ENCODE measurements at regions not wholly inside any gene's neighbourhood (a gene's known extent, or its start where the extent isn't known, plus 50 kb on each side); places are given as distances from the start of the nearest gene placed in this dataset.
A peak's percentile ranks its signal among the peaks of the same experiment; 100 is the strongest.

DNA sequence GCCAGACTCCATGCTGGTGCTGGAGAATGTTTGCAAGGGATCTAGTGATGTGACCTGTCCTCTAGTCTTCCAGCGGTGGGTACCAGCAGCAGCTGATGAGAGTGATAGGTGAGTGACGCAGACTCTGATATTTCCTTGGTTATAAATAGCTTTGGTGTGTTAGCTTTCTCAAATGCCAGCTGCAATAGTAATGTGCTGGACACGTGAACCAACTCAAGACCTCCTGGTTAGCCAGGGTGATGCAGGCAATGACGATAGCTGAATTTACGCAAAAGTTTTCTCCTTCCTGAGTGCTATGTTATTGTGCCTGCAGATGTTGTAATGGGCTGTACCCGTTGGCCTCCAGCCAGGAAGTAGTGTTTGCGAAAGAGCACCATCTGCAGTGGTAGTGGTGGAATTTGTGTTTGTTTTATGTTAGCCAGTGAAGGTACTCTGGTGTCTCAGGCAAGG, 129.5 kb downstream of the CYSLTR2 start:
- DNase-seq (ENCODE audit: low spot score) (peak; percentile 63), ATAC-seq (peak; percentile 82), FAIRE-seq (peak; percentile 57)
- Histone ChIP-seq H3K79me2 (ENCODE audit: insufficient read depth, low read length) (no peaks in the 10 kb centered on the region), H3K9me3 (ENCODE audit: low read length) (peaks cover 25% of the 10 kb centered on the region), H3K9ac (ENCODE audit: insufficient read depth, low read depth, low read length) (no peak overlapping the region), H3K27me3 (ENCODE audit: control insufficient read depth in 1 of 2, insufficient read depth in 2 of 2, low read length in 2 of 2) (no peaks in the 10 kb centered on the region), H3K4me2 (ENCODE audit: low read depth, low read length) (peak overlapping the region; percentile 11; the same call in 1 of the 2 replicates), H3K4me1 (ENCODE audit: insufficient read depth, low read length) (peaks cover 16% of the 10 kb centered on the region; the same call in 1 of the 2 replicates), H2AFZ (ENCODE audit: low read length) (no peak overlapping the region), H3K27ac (ENCODE audit: extremely low read length, insufficient read depth, low read length) (no peak overlapping the region), H3K36me3 (replicated peaks in 1 of 2; ENCODE audit: control insufficient read depth in 1 of 2, insufficient read depth in 2 of 2, low read length in 2 of 2) (no peaks in the 10 kb centered on the region), H4K20me1 (ENCODE audit: insufficient read depth, low read length) (no peaks in the 10 kb centered on the region), H3K4me3 (replicated peaks in 1 of 3; ENCODE audit: insufficient read depth in 1 of 3, low read depth in 2 of 3, low read length in 3 of 3) (no peak overlapping the region)
- BruUV-seq (replicated peaks), result no TSS peak
- POLR2A ChIA-PET, result no interaction called here
- 19% methylated on average over 6 of the region's 7 CpGs for WGBS (ENCODE audit: low lambda C conversion rate)
- in situ Hi-C loops (cut with HindIII; ENCODE audit: extremely low pct_ligation_motif_present, low pct_unique_long_range_greater_than_20kb), result no loop called here
- CTCF ChIA-PET (ENCODE audit: low intra/inter-chr PET ratio, low total read pairs), result no interaction called here
- intact Hi-C loops (cut with micrococcal nuclease; ENCODE audit: unreplicated experiment), result no loop called here
- no peak for TF ChIP-seq ZNF431 (CRISPR knock-in tag; IDR thresholded peaks at IDR 0.05; ENCODE audit: borderline replicate concordance, low read depth)
- no peak for TF ChIP-seq TIGD3 (CRISPR knock-in tag; IDR thresholded peaks at IDR 0.05; ENCODE audit: borderline replicate concordance)
- peak; percentile 34 for TF ChIP-seq TEAD3 (CRISPR knock-in tag; optimal IDR thresholded peaks at IDR 0.05; ENCODE audit: borderline replicate concordance)
- TF ChIP-seq, protein P1, sequence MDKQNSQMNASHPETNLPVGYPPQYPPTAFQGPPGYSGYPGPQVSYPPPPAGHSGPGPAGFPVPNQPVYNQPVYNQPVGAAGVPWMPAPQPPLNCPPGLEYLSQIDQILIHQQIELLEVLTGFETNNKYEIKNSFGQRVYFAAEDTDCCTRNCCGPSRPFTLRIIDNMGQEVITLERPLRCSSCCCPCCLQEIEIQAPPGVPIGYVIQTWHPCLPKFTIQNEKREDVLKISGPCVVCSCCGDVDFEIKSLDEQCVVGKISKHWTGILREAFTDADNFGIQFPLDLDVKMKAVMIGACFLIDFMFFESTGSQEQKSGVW (CRISPR knock-in tag; IDR thresholded peaks at IDR 0.05; ENCODE audit: borderline replicate concordance), result no peak
- peak; percentile 39; the same call in 1 of the 2 replicates for TF ChIP-seq HOXA3 (CRISPR knock-in tag; IDR thresholded peaks at IDR 0.05)
- TF ChIP-seq ZNF788 (CRISPR knock-in tag; IDR thresholded peaks at IDR 0.05; ENCODE audit: borderline replicate concordance), result no peak
- TF ChIP-seq CEBPG (CRISPR knock-in tag; IDR thresholded peaks at IDR 0.05), result peak; percentile 83
- TF ChIP-seq GATAD2A (CRISPR knock-in tag; IDR thresholded peaks at IDR 0.05), result peak; percentile 50
- TF ChIP-seq SALL1 (CRISPR knock-in tag; IDR thresholded peaks at IDR 0.05), result 0 out of 2 replicates have a peak, but pooled peaks have one; percentile 24
- TF ChIP-seq ZNF777 (CRISPR knock-in tag; IDR thresholded peaks at IDR 0.05), result no peak
- TF ChIP-seq ARID5B (CRISPR knock-in tag; IDR thresholded peaks at IDR 0.05), result peak; percentile 39
- peak; percentile 86 for TF ChIP-seq CEBPB (IDR thresholded peaks at IDR 0.05; ENCODE audit: borderline replicate concordance, low read depth, low read length)
- TF ChIP-seq SOX13 (IDR thresholded peaks at IDR 0.05), result no peak
- peak in 1 of 2 experiments; percentile 40; a peak in 1 of 4 replicates for TF ChIP-seq SOX13 (CRISPR knock-in tag; conservative IDR thresholded peaks at IDR 0.05 in 1 of 2, IDR thresholded peaks at IDR 0.05 in 1 of 2)
- TF ChIP-seq ZNF644 (CRISPR knock-in tag; IDR thresholded peaks at IDR 0.05; ENCODE audit: low read depth), result 0 out of 2 replicates have a peak, but pooled peaks have one; percentile 27
- no peak for TF ChIP-seq AGO2 (optimal IDR thresholded peaks at IDR 0.05; ENCODE audit: low read depth, low read length)
- TF ChIP-seq, protein P2, sequence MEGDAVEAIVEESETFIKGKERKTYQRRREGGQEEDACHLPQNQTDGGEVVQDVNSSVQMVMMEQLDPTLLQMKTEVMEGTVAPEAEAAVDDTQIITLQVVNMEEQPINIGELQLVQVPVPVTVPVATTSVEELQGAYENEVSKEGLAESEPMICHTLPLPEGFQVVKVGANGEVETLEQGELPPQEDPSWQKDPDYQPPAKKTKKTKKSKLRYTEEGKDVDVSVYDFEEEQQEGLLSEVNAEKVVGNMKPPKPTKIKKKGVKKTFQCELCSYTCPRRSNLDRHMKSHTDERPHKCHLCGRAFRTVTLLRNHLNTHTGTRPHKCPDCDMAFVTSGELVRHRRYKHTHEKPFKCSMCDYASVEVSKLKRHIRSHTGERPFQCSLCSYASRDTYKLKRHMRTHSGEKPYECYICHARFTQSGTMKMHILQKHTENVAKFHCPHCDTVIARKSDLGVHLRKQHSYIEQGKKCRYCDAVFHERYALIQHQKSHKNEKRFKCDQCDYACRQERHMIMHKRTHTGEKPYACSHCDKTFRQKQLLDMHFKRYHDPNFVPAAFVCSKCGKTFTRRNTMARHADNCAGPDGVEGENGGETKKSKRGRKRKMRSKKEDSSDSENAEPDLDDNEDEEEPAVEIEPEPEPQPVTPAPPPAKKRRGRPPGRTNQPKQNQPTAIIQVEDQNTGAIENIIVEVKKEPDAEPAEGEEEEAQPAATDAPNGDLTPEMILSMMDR (CRISPR knock-in tag; IDR thresholded peaks at IDR 0.05), result peak; percentile 22; the same call in 1 of the 2 replicates
- TF ChIP-seq FOXP1 (IDR thresholded peaks at IDR 0.05), result no peak
- TF ChIP-seq FOXP1 (CRISPR knock-in tag; IDR thresholded peaks at IDR 0.05), result 0 out of 2 replicates have a peak, but pooled peaks have one; percentile 10

Data from HepG2 (cell line).